NB4 (cell line): ENCODE measurements at regions not wholly inside any gene's neighbourhood (a gene's known extent, or its start where the extent isn't known, plus 50 kb on each side); places are given as distances from the start of the nearest gene placed in this dataset.

Source experiments
- CTCF ChIP-seq: IDR thresholded peaks from one replicate; pipeline ENCODE4 v1.5.1; 2012; ENCODE audit warnings: low read depth, low read length
- MAX ChIP-seq: IDR thresholded peaks from 2 replicates; pipeline ENCODE4 v1.6.1; 2011; ENCODE audit warnings: low read depth, low read length
- MYC ChIP-seq: IDR thresholded peaks from 2 replicates; pipeline ENCODE4 v1.6.1; 2011; ENCODE audit warnings: low read depth, low read length
- POLR2A ChIP-seq: IDR thresholded peaks from 2 replicates; pipeline ENCODE4 v1.6.1; 2011; ENCODE audit warnings: mild to moderate bottlenecking; ENCODE audit not compliant: insufficient read length; ENCODE audit errors: extremely low read depth

GRCh38 chr18:59966913-59967312 lies 67.1 kb downstream of the PMAIP1 start:
- TF ChIP-seq CTCF, result no peak
- TF ChIP-seq MYC, result no peak
- no peak for TF ChIP-seq POLR2A
- no peak for TF ChIP-seq MAX
